GM18909 (cell line): ENCODE measurements at regions not wholly inside any gene's neighbourhood (a gene's known extent, or its start where the extent isn't known, plus 50 kb on each side); places are given as distances from the start of the nearest gene placed in this dataset.
"Not testable (repeated sequence)": the region's sequence is repeated elsewhere in the genome, so short reads cannot be mapped to it uniquely, and the experiment has no call there.

Experiments
- ATAC-seq: cut with Tn5 transposase; IDR thresholded peaks from one replicate; pipeline ENCODE4 v1.9.1; 2021; ENCODE audit warnings: mild to moderate bottlenecking; ENCODE audit not compliant: unreplicated experiment, poor library complexity

- ATAC-seq: not testable (repeated sequence)
These were observed 307.3 kb upstream of the CHRNA7 start for GRCh38 chr15:31723019-31723418.

- not testable (repeated sequence) for ATAC-seq
These were observed 305.4 kb upstream of the CHRNA7 start for GRCh38 chr15:31724903-31725302.

GRCh38 chr15:31725619-31726018, 304.7 kb upstream of the CHRNA7 start:
- not testable (repeated sequence) for ATAC-seq

- no peak for ATAC-seq
These were observed 302.7 kb upstream of the CHRNA7 start for GRCh38 chr15:31727612-31728011.

GRCh38 chr15:31732726-31733125, 297.6 kb upstream of the CHRNA7 start:
- no peak for ATAC-seq

- no peak for ATAC-seq
These were observed 296.9 kb upstream of the CHRNA7 start for GRCh38 chr15:31733424-31733823.

GRCh38 chr15:31740203-31740602, 290.1 kb upstream of the CHRNA7 start:
- ATAC-seq: no peak

GRCh38 chr15:31745841-31746240, 284.5 kb upstream of the CHRNA7 start:
- ATAC-seq: no peak

- ATAC-seq: no peak
These were observed 278.1 kb upstream of the CHRNA7 start for GRCh38 chr15:31752065-31752762.

GRCh38 chr15:31752905-31753304, 277.4 kb upstream of the CHRNA7 start:
- ATAC-seq: no peak

- no peak for ATAC-seq
These were observed 272.2 kb upstream of the CHRNA7 start for GRCh38 chr15:31758126-31758525.

- ATAC-seq: no peak
These were observed 262.3 kb upstream of the CHRNA7 start for GRCh38 chr15:31768055-31768454.

- ATAC-seq: no peak
These were observed 256.3 kb upstream of the CHRNA7 start for GRCh38 chr15:31774045-31774444.

- ATAC-seq: no peak
These were observed 254.3 kb upstream of the CHRNA7 start for GRCh38 chr15:31776039-31776438.

GRCh38 chr15:31781261-31781660, 249.1 kb upstream of the CHRNA7 start:
- ATAC-seq: no peak

- no peak for ATAC-seq
These were observed 248.1 kb upstream of the CHRNA7 start for GRCh38 chr15:31782016-31782783.

GRCh38 chr15:31782951-31783350, 247.4 kb upstream of the CHRNA7 start:
- ATAC-seq: no peak

GRCh38 chr15:31786360-31786759, 244.0 kb upstream of the CHRNA7 start:
- no peak for ATAC-seq

- no peak for ATAC-seq
These were observed 242.2 kb upstream of the CHRNA7 start for GRCh38 chr15:31788104-31788503.

GRCh38 chr15:31792611-31793199, 237.6 kb upstream of the CHRNA7 start:
- ATAC-seq: no peak

GRCh38 chr15:31799319-31799714, 231.0 kb upstream of the CHRNA7 start:
- ATAC-seq: no peak
